ENCODE measurements at regions not wholly inside any gene's neighbourhood (a gene's known extent, or its start where the extent isn't known, plus 50 kb on each side); places are given as distances from the start of the nearest gene placed in this dataset.
A peak's percentile ranks its signal among the peaks of the same experiment; 100 is the strongest.

- Histone ChIP-seq H3K9ac (ENCODE audit: insufficient read depth in 1 of 2, low read length in 2 of 2) (no peak overlapping the region), H3K36me3 (ENCODE audit: control insufficient read depth in 4 of 4, insufficient read depth in 4 of 4, low read length in 4 of 4) (no peaks in the 10 kb centered on the region), H3K27ac (ENCODE audit: low read depth in 1 of 2, low read length in 1 of 2) (no peak overlapping the region), H3K27me3 (ENCODE audit: control insufficient read depth in 3 of 3, insufficient read depth in 3 of 3, low read length in 2 of 3) (no peaks in the 10 kb centered on the region), H3K4me3 (no peak overlapping the region), H3K4me1 (ENCODE audit: control insufficient read depth in 5 of 5, insufficient read depth in 5 of 5, low read length in 5 of 5) (no peaks in the 10 kb centered on the region), H3K9me3 (ENCODE audit: control insufficient read depth in 4 of 4, insufficient read depth in 3 of 4, low read length in 3 of 4) (peaks cover 0 to 4% (median 0%) of the 10 kb centered on the region in 4 donors)
- ATAC-seq (ENCODE audit: insufficient read depth, low FRiP score) (no peak), DNase-seq (no peak)
- no peak for TF ChIP-seq CTCF (IDR thresholded peaks at IDR 0.05; ENCODE audit: control extremely low read depth, extremely low read depth)
- 90 to 94% methylated on average over 4 of the region's 4 CpGs for WGBS, 2 donors
Observed at GRCh38 chr12:97185567-97185966, 277.0 kb upstream of the RMST start.

DNA sequence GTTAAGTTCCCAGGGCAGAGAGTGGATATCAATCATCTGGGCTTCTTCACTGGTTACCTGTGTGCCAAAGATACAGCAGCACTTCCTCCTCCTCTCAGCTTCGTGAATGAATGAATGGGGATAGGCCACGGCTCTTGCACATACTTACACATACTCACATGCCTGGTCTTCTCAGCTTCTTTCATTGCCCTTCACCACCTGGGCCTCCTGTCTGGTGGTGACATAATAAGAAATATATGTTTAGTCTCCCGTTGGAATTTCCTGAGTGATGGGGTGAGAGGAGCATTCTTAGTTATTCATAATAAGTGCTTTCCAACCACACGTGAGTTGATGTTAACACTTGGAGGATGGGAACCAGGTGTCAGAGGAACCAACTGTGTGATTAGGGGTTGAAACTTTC lies 268.1 kb upstream of the RMST start:
- 45 to 71% methylated on average over 4 of the region's 4 CpGs for WGBS, 2 donors
- no peak for TF ChIP-seq CTCF (IDR thresholded peaks at IDR 0.05; ENCODE audit: control extremely low read depth, extremely low read depth)
- Histone ChIP-seq H3K9ac (ENCODE audit: insufficient read depth in 1 of 2, low read length in 2 of 2) (no peak overlapping the region), H3K4me3 (no peak overlapping the region), H3K9me3 (ENCODE audit: control insufficient read depth in 4 of 4, insufficient read depth in 3 of 4, low read length in 3 of 4) (peaks cover 0 to 8% (median 4%) of the 10 kb centered on the region in 4 donors), H3K36me3 (ENCODE audit: control insufficient read depth in 4 of 4, insufficient read depth in 4 of 4, low read length in 4 of 4) (no peaks in the 10 kb centered on the region), H3K27ac (ENCODE audit: low read depth in 1 of 2, low read length in 1 of 2) (no peak overlapping the region), H3K27me3 (ENCODE audit: control insufficient read depth in 3 of 3, insufficient read depth in 3 of 3, low read length in 2 of 3) (no peaks in the 10 kb centered on the region), H3K4me1 (ENCODE audit: control insufficient read depth in 5 of 5, insufficient read depth in 5 of 5, low read length in 5 of 5) (no peaks in the 10 kb centered on the region)
- ATAC-seq (ENCODE audit: insufficient read depth, low FRiP score) (no peak), DNase-seq (peak in 1 of 3 donors; percentile 5)

GRCh38 chr12:97200181-97200580 lies 262.4 kb upstream of the RMST start:
- Histone ChIP-seq H3K9ac (ENCODE audit: insufficient read depth in 1 of 2, low read length in 2 of 2) (no peak overlapping the region), H3K27me3 (ENCODE audit: control insufficient read depth in 3 of 3, insufficient read depth in 3 of 3, low read length in 2 of 3) (no peaks in the 10 kb centered on the region), H3K4me3 (no peak overlapping the region), H3K9me3 (ENCODE audit: control insufficient read depth in 4 of 4, insufficient read depth in 3 of 4, low read length in 3 of 4) (peaks cover 0 to 5% (median 2%) of the 10 kb centered on the region in 4 donors), H3K27ac (ENCODE audit: low read depth in 1 of 2, low read length in 1 of 2) (no peak overlapping the region), H3K4me1 (ENCODE audit: control insufficient read depth in 5 of 5, insufficient read depth in 5 of 5, low read length in 5 of 5) (no peaks in the 10 kb centered on the region), H3K36me3 (ENCODE audit: control insufficient read depth in 4 of 4, insufficient read depth in 4 of 4, low read length in 4 of 4) (no peaks in the 10 kb centered on the region)
- DNase-seq: no peak
- no peak for TF ChIP-seq CTCF (IDR thresholded peaks at IDR 0.05; ENCODE audit: control extremely low read depth, extremely low read depth)
- no peak for ATAC-seq (ENCODE audit: insufficient read depth, low FRiP score)
- WGBS, 2 donors: 74 to 78% methylated on average over 5 of the region's 5 CpGs

- Histone ChIP-seq H3K9ac (ENCODE audit: insufficient read depth in 1 of 2, low read length in 2 of 2) (no peak overlapping the region), H3K4me1 (ENCODE audit: control insufficient read depth in 5 of 5, insufficient read depth in 5 of 5, low read length in 5 of 5) (no peaks in the 10 kb centered on the region), H3K9me3 (ENCODE audit: control insufficient read depth in 4 of 4, insufficient read depth in 3 of 4, low read length in 3 of 4) (peaks cover 0 to 2% (median 0%) of the 10 kb centered on the region in 4 donors), H3K4me3 (no peak overlapping the region), H3K36me3 (ENCODE audit: control insufficient read depth in 4 of 4, insufficient read depth in 4 of 4, low read length in 4 of 4) (no peaks in the 10 kb centered on the region), H3K27ac (ENCODE audit: low read depth in 1 of 2, low read length in 1 of 2) (no peak overlapping the region), H3K27me3 (ENCODE audit: control insufficient read depth in 3 of 3, insufficient read depth in 3 of 3, low read length in 2 of 3) (no peaks in the 10 kb centered on the region)
- no peak for TF ChIP-seq CTCF (IDR thresholded peaks at IDR 0.05; ENCODE audit: control extremely low read depth, extremely low read depth)
- 77 to 82% methylated on average over 3 of the region's 3 CpGs for WGBS, 2 donors
- ATAC-seq (ENCODE audit: insufficient read depth, low FRiP score) (no peak), DNase-seq (no peak)
Observed at GRCh38 chr12:97203408-97203807, 259.2 kb upstream of the RMST start.

Measured in lung (tissue), 11 donors.